ENCODE measurements at regions not wholly inside any gene's neighbourhood (a gene's known extent, or its start where the extent isn't known, plus 50 kb on each side); places are given as distances from the start of the nearest gene placed in this dataset.

- TF ChIP-seq ZNF597 (CRISPR knock-in tag; IDR thresholded peaks at IDR 0.05) (no peak), KDM2A (CRISPR knock-in tag; IDR thresholded peaks at IDR 0.05; ENCODE audit: borderline replicate concordance, low read depth) (peak; percentile 90), ZUFSP (CRISPR knock-in tag; IDR thresholded peaks at IDR 0.05; ENCODE audit: borderline replicate concordance) (no peak), MBNL3 (CRISPR knock-in tag; conservative IDR thresholded peaks at IDR 0.05) (no peak), MLX (CRISPR knock-in tag; IDR thresholded peaks at IDR 0.05) (peak; percentile 78; the same call in 1 of the 2 replicates), ZNF570 (CRISPR knock-in tag; IDR thresholded peaks at IDR 0.05; ENCODE audit: borderline replicate concordance) (no peak), MAZ (IDR thresholded peaks at IDR 0.05; ENCODE audit: borderline replicate concordance, low read depth, low read length) (peak; percentile 75; the same call in 1 of the 2 replicates), MAZ (CRISPR knock-in tag; IDR thresholded peaks at IDR 0.05; ENCODE audit: low read depth) (peak; percentile 89), ZNF629 (CRISPR knock-in tag; conservative IDR thresholded peaks at IDR 0.05) (no peak; the same call in 1 of the 2 replicates), SMARCC2 (IDR thresholded peaks at IDR 0.05) (no peak), ZNF550 (CRISPR knock-in tag; IDR thresholded peaks at IDR 0.05; ENCODE audit: borderline replicate concordance) (no peak), IRF9 (CRISPR knock-in tag; IDR thresholded peaks at IDR 0.05; ENCODE audit: borderline replicate concordance) (peak; percentile 67; the same call in 1 of the 2 replicates), NR0B2 (CRISPR knock-in tag; IDR thresholded peaks at IDR 0.05) (peak; percentile 90), ZNF230 (CRISPR knock-in tag; IDR thresholded peaks at IDR 0.05) (no peak; the same call in 1 of the 2 replicates), HNF4G (IDR thresholded peaks at IDR 0.05; ENCODE audit: borderline replicate concordance, low read depth, low read length) (0 out of 2 replicates have a peak, but pooled peaks have one; percentile 49), HNF4G (CRISPR knock-in tag; IDR thresholded peaks at IDR 0.05; ENCODE audit: borderline replicate concordance, low read depth) (peak; percentile 81), ZBTB39 (CRISPR knock-in tag; IDR thresholded peaks at IDR 0.05) (no peak), SATB2 (CRISPR knock-in tag; IDR thresholded peaks at IDR 0.05) (peak; percentile 92), E2F1 (CRISPR knock-in tag; IDR thresholded peaks at IDR 0.05) (no peak), MTA3 (CRISPR knock-in tag; IDR thresholded peaks at IDR 0.05) (no peak), ZNF232 (CRISPR knock-in tag; IDR thresholded peaks at IDR 0.05; ENCODE audit: borderline replicate concordance) (peak; percentile 85; the same call in 1 of the 2 replicates)
Measured at GRCh38 chr16:85448557-85449190, 164.4 kb upstream of the GSE1 start (continued).
